Activated T-helper 1 cell treated with anti-CD3 and anti-CD28 coated beads, Interleukin-12 subunit alpha, Interleukin-12 subunit beta, Interleukin-2, Interleukin-4 antibody, amounts not matched to agents 30 ng/mL and 10 ng/mL and 1 ng/mL, durations not matched to agents 14 hours and 24 hours and 36 hours (primary cell): ENCODE measurements at regions not wholly inside any gene's neighbourhood (a gene's known extent, or its start where the extent isn't known, plus 50 kb on each side); places are given as distances from the start of the nearest gene placed in this dataset.
"Not testable (repeated sequence)": the region's sequence is repeated elsewhere in the genome, so short reads cannot be mapped to it uniquely, and the experiment has no call there.

ENCODE experiments used
- DNase-seq: peaks from one replicate; pipeline ENCODE4 v3.0.0; 2021; ENCODE audit warnings: low spot score
- H3K27ac Mint-ChIP-seq: one replicate; pipeline ENCODE4 v1.8.0; 2021; ENCODE audit warnings: mild to moderate bottlenecking, mixed read lengths
- H3K27me3 Mint-ChIP-seq: one replicate; pipeline ENCODE4 v1.8.0; 2022; ENCODE audit warnings: mild to moderate bottlenecking, moderate library complexity, mixed read lengths; ENCODE audit not compliant: insufficient read depth
- H3K36me3 Mint-ChIP-seq: one replicate; pipeline ENCODE4 v1.8.0; 2021; ENCODE audit warnings: low read depth, mixed read lengths
- H3K4me1 Mint-ChIP-seq: one replicate; pipeline ENCODE4 v1.8.0; 2021; ENCODE audit warnings: low read depth, mixed read lengths
- H3K4me3 Mint-ChIP-seq: one replicate; pipeline ENCODE4 v1.8.0; 2021; ENCODE audit warnings: mild to moderate bottlenecking, moderate library complexity, mixed read lengths
- H3K9me3 Mint-ChIP-seq: one replicate; pipeline ENCODE4 v1.8.0; 2021; ENCODE audit warnings: mixed read lengths
- intact Hi-C: fragments of 100-400 bp; cut with micrococcal nuclease; formaldehyde crosslinking; loops from one replicate; pipeline ENCODE4 v1.15.1; 2024

DNA sequence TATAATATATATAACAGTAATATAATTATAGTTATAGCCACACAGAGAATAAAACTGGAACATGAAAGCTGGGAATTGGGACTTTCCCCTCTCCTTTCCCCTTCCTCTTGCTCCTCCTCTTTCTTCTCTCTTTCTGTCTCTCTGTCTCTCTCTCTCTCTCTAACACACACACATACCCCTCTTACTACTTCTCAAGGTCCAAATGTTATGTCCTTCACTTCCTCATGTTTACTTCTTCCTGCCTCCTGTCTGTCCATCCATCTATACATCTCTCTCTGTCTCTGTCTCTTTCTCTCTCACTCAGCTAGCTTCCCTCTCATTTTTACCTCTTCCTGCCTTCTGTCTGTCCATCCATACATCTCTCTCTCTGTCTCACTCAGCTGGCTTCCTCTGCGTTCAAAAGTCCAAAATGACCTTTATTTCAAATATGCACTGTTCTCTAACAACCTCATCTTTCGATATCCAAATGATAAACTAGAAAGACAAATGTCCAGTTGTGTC is 261.1 kb downstream of the SIPA1L2 start:
- no peaks in the 10 kb centered on the region for H3K4me1 Mint-ChIP-seq
- no peaks in the 10 kb centered on the region for H3K36me3 Mint-ChIP-seq
- intact Hi-C loops, result no loop called here
- no peak for DNase-seq
- no peak overlapping the region for H3K27ac Mint-ChIP-seq
- H3K27me3 Mint-ChIP-seq, result peaks cover 7% of the 10 kb centered on the region
- no peak overlapping the region for H3K4me3 Mint-ChIP-seq
- no peaks in the 10 kb centered on the region for H3K9me3 Mint-ChIP-seq

- no peaks in the 10 kb centered on the region for H3K4me1 Mint-ChIP-seq
- no peak for DNase-seq
- H3K36me3 Mint-ChIP-seq, result no peaks in the 10 kb centered on the region
- H3K4me3 Mint-ChIP-seq, result no peak overlapping the region
- no peaks in the 10 kb centered on the region for H3K9me3 Mint-ChIP-seq
- H3K27ac Mint-ChIP-seq, result no peak overlapping the region
- H3K27me3 Mint-ChIP-seq, result peaks cover 4% of the 10 kb centered on the region
- intact Hi-C loops, result no loop called here
Observed at GRCh38 chr1:232367293-232367692, 262.6 kb downstream of the SIPA1L2 start.

DNA sequence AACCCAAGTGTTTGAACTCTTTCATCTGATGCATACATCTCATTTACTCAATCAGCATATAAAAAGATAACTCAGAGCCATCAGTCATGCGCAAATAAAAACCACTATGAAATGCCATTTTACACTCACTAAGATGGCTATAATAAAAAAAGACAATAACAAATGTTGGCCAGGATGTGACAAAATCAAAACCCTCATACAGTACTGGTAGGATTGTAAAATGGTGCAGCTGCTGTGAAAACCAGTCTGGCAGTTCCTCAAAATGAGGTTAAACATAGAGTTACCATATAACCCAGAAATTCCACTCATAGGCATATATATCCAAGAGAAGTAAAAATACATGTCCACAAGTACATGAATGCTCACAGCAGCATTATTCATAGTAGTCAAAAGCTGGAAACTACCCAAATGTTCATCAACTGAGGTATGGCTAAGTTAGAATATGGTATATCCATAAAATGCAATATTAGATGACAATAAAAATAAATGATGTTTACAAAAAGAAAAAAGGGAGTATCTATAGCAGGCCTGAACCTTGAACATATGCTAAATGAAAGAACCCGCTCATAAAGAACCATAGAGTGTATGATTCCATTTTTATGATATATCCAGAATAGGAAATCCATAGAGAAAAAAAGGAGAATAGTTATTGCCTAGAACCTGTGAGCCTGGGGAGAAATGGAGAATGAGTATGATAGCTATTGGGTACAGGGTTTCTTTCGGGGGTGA is 265.1 kb downstream of the SIPA1L2 start:
- peaks cover 4% of the 10 kb centered on the region for H3K27me3 Mint-ChIP-seq
- intact Hi-C loops, result no loop called here
- H3K4me3 Mint-ChIP-seq, result no peak overlapping the region
- H3K4me1 Mint-ChIP-seq, result no peaks in the 10 kb centered on the region
- no peaks in the 10 kb centered on the region for H3K9me3 Mint-ChIP-seq
- H3K27ac Mint-ChIP-seq, result no peak overlapping the region
- DNase-seq, result no peak
- no peaks in the 10 kb centered on the region for H3K36me3 Mint-ChIP-seq

GRCh38 chr1:232363008-232363407 is 266.9 kb downstream of the SIPA1L2 start:
- DNase-seq, result no peak
- Mint-ChIP-seq H3K4me1 (no peaks in the 10 kb centered on the region), H3K27ac (no peak overlapping the region), H3K27me3 (peaks cover 4% of the 10 kb centered on the region), H3K36me3 (no peaks in the 10 kb centered on the region), H3K4me3 (no peak overlapping the region), H3K9me3 (no peaks in the 10 kb centered on the region)
- intact Hi-C loops, result no loop called here

GRCh38 chr1:232357416-232357815 is 272.5 kb downstream of the SIPA1L2 start:
- Mint-ChIP-seq H3K27ac (no peak overlapping the region), H3K4me1 (no peaks in the 10 kb centered on the region)
- intact Hi-C loops, result no loop called here

GRCh38 chr1:232355162-232356006 is 274.5 kb downstream of the SIPA1L2 start:
- Mint-ChIP-seq H3K4me3 (no peak overlapping the region), H3K4me1 (no peaks in the 10 kb centered on the region), H3K9me3 (no peaks in the 10 kb centered on the region), H3K36me3 (no peaks in the 10 kb centered on the region), H3K27me3 (peaks cover 4% of the 10 kb centered on the region), H3K27ac (no peak overlapping the region)
- intact Hi-C loops, result no loop called here
- no peak for DNase-seq

More at GRCh38 chr1:232357416-232357815, 272.5 kb downstream of the SIPA1L2 start:
- Mint-ChIP-seq H3K4me3 (no peak overlapping the region), H3K9me3 (no peaks in the 10 kb centered on the region), H3K27me3 (peaks cover 3% of the 10 kb centered on the region), H3K36me3 (no peaks in the 10 kb centered on the region)
- DNase-seq, result no peak

DNA sequence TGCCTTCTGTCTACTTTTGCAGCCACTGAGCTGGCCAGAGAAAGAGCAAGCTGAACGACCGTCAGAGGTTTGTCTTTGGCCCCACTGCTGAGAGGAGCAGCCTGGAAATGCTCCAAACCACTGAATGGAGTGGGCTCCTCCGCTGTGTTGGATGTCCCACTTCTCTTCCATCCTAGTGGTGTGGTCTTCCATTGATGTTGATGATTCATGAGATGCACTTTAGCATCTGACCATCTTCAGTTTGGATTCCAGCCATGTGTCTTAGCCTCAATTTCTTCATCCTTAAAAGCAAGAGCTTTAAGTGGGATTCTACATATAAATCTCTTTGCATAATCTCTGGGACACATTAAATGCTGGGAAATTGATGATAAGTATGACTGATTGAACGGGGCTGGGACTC is 276.9 kb downstream of the SIPA1L2 start:
- no peak for DNase-seq
- Mint-ChIP-seq H3K27ac (no peak overlapping the region), H3K4me3 (no peak overlapping the region), H3K9me3 (no peaks in the 10 kb centered on the region), H3K4me1 (no peaks in the 10 kb centered on the region), H3K27me3 (peaks cover 4% of the 10 kb centered on the region), H3K36me3 (no peaks in the 10 kb centered on the region)
- intact Hi-C loops, result no loop called here

GRCh38 chr1:232352366-232352765 is 277.6 kb downstream of the SIPA1L2 start:
- DNase-seq, result no peak
- no peak overlapping the region for H3K4me3 Mint-ChIP-seq
- H3K27ac Mint-ChIP-seq, result no peak overlapping the region
- no peaks in the 10 kb centered on the region for H3K4me1 Mint-ChIP-seq
- peaks cover 4% of the 10 kb centered on the region for H3K27me3 Mint-ChIP-seq
- no peaks in the 10 kb centered on the region for H3K9me3 Mint-ChIP-seq
- no peaks in the 10 kb centered on the region for H3K36me3 Mint-ChIP-seq
- intact Hi-C loops, result no loop called here

- intact Hi-C loops, result no loop called here
- H3K9me3 Mint-ChIP-seq, result no peaks in the 10 kb centered on the region
- no peak for DNase-seq
- no peaks in the 10 kb centered on the region for H3K4me1 Mint-ChIP-seq
- no peaks in the 10 kb centered on the region for H3K36me3 Mint-ChIP-seq
- no peak overlapping the region for H3K27ac Mint-ChIP-seq
- H3K27me3 Mint-ChIP-seq, result peaks cover 4% of the 10 kb centered on the region
- no peak overlapping the region for H3K4me3 Mint-ChIP-seq
Observed at GRCh38 chr1:232351335-232351734, 278.6 kb downstream of the SIPA1L2 start.

DNA sequence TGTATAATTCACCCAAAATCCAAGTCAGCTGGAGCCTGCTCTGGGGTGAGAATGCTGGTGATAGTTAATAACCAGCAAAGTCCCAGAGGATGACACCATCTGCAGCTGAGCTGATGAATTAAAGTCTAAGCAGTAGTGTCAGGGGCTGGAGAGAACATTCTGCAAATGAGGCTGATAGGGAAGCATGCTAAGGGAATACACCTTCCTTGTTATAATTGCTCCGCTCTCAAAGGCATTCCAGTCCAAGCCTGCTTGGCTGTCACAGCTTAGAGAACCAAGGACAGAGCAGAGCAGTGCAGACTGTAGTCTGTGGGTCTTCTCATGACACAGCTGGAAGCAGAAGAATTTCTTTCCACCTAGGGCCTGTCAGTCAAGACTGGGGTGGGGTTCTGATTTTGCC is 283.1 kb downstream of the SIPA1L2 start:
- peaks cover 2% of the 10 kb centered on the region for H3K27me3 Mint-ChIP-seq
- H3K9me3 Mint-ChIP-seq, result peaks cover 14% of the 10 kb centered on the region
- no peak overlapping the region for H3K4me3 Mint-ChIP-seq
- H3K27ac Mint-ChIP-seq, result no peak overlapping the region
- no peak for DNase-seq
- H3K4me1 Mint-ChIP-seq, result no peaks in the 10 kb centered on the region
- no peaks in the 10 kb centered on the region for H3K36me3 Mint-ChIP-seq
- intact Hi-C loops, result no loop called here

DNA sequence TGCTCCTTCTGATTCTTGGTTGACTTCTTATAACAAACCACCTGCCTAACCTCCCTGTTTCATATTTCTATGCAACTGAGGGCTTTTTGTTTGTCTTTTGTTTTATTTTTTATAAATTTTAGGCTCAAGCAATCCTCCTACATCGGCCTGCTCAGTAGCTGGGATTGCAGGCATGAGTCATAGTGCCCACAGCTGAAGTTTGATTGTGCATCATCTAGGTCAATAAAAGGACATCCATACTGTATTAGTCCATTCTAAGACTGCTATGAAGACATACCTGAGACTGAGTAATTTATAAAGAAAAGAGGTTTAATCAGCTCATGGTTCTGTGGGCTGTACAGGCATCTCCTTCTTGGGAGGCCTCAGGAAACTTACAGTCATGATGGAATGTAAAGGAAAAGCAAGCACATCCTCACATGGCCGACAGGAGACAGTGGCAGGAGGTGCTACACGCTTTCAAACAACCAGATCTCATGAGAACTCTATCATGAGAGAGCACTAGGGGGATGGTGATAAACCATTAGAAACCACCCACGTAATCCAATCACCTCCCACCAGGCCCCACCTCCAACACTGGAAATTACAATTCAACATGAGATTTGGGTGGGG is 285.0 kb downstream of the SIPA1L2 start:
- no peaks in the 10 kb centered on the region for H3K27me3 Mint-ChIP-seq
- no peaks in the 10 kb centered on the region for H3K4me1 Mint-ChIP-seq
- intact Hi-C loops, result no loop called here
- peaks cover 14% of the 10 kb centered on the region for H3K9me3 Mint-ChIP-seq
- no peak for DNase-seq
- H3K27ac Mint-ChIP-seq, result no peak overlapping the region
- H3K4me3 Mint-ChIP-seq, result no peak overlapping the region
- no peaks in the 10 kb centered on the region for H3K36me3 Mint-ChIP-seq

DNA sequence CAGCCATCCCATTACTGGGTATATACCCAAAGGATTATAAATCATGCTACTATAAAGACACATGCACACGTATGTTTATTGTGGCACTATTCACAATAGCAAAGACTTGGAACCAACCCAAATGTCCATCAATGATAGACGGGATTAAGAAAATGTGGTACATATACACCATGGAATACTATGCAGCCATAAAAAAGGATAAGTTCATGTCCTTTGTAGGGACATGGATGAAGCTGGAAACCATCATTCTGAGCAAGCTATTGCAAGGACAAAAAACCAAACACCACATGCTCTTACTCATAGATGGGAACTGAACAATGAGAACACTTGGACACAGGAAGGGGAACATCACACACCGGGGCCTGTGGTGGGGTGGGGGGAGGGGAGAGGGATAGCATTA is 285.7 kb downstream of the SIPA1L2 start:
- intact Hi-C loops, H3K4me3 Mint-ChIP-seq, H3K36me3 Mint-ChIP-seq, DNase-seq, H3K27me3 Mint-ChIP-seq, H3K27ac Mint-ChIP-seq, H3K4me1 Mint-ChIP-seq: not testable (repeated sequence)
- peaks cover 14% of the 10 kb centered on the region for H3K9me3 Mint-ChIP-seq

- Mint-ChIP-seq H3K4me3 (no peak overlapping the region), H3K27ac (no peak overlapping the region), H3K4me1 (peaks cover 4% of the 10 kb centered on the region), H3K36me3 (no peaks in the 10 kb centered on the region), H3K27me3 (peaks cover 8% of the 10 kb centered on the region), H3K9me3 (peaks cover 7% of the 10 kb centered on the region)
- intact Hi-C loops, result no loop called here
- DNase-seq, result no peak
Observed at GRCh38 chr1:232340446-232340845, 289.5 kb downstream of the SIPA1L2 start.
